ENCODE measurements at regions not wholly inside any gene's neighbourhood (a gene's known extent, or its start where the extent isn't known, plus 50 kb on each side); places are given as distances from the start of the nearest gene placed in this dataset.

- TF ChIP-seq, protein P1, sequence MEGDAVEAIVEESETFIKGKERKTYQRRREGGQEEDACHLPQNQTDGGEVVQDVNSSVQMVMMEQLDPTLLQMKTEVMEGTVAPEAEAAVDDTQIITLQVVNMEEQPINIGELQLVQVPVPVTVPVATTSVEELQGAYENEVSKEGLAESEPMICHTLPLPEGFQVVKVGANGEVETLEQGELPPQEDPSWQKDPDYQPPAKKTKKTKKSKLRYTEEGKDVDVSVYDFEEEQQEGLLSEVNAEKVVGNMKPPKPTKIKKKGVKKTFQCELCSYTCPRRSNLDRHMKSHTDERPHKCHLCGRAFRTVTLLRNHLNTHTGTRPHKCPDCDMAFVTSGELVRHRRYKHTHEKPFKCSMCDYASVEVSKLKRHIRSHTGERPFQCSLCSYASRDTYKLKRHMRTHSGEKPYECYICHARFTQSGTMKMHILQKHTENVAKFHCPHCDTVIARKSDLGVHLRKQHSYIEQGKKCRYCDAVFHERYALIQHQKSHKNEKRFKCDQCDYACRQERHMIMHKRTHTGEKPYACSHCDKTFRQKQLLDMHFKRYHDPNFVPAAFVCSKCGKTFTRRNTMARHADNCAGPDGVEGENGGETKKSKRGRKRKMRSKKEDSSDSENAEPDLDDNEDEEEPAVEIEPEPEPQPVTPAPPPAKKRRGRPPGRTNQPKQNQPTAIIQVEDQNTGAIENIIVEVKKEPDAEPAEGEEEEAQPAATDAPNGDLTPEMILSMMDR (IDR thresholded peaks at IDR 0.05), result no peak
- TF ChIP-seq POLR2A (IDR thresholded peaks at IDR 0.05), result no peak
Observed at GRCh38 chr3:72340476-72341379, 507.5 kb downstream of the SHQ1 start.

Measured in testis (tissue), 2 donors.